ENCODE measurements at regions not wholly inside any gene's neighbourhood (a gene's known extent, or its start where the extent isn't known, plus 50 kb on each side); places are given as distances from the start of the nearest gene placed in this dataset.

DNA sequence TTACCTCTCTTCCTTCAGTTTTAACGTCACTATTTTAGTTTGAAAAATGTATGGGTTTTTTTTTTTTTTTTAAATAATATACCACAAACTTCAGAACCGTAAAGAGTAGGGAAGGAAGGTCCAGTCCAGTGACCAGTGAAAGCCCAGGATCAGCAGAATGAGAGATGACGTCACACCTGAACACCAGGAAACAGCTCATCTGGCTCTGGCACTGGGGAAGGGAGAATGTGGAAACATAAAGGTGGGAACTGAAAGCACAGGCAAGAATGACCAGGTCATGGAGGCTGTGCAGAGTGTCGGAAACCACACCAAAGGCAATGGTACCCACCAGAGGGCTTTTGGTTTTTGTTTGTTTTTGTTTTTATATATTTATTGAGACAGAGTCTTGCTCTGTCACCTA, 141.2 kb downstream of the DHX15 start (continued):
- no peak for TF ChIP-seq SMAD1 (IDR thresholded peaks at IDR 0.05; ENCODE audit: low read depth, low read length, partially characterized antibody)
- no peak for TF ChIP-seq MTA1 (IDR thresholded peaks at IDR 0.05; ENCODE audit: borderline replicate concordance)
- TF ChIP-seq ATF7 (IDR thresholded peaks at IDR 0.05) = peak; percentile 64; the same call in 1 of the 2 replicates
- TF ChIP-seq CREM (IDR thresholded peaks at IDR 0.05; ENCODE audit: low read depth) = 0 out of 2 replicates have a peak, but pooled peaks have one; percentile 38
- TF ChIP-seq TAF7 (tag; IDR thresholded peaks at IDR 0.05) = no peak
- TF ChIP-seq BDP1 (IDR thresholded peaks at IDR 0.05; ENCODE audit: insufficient read depth, insufficient read length) = no peak
- TF ChIP-seq, protein P1, sequence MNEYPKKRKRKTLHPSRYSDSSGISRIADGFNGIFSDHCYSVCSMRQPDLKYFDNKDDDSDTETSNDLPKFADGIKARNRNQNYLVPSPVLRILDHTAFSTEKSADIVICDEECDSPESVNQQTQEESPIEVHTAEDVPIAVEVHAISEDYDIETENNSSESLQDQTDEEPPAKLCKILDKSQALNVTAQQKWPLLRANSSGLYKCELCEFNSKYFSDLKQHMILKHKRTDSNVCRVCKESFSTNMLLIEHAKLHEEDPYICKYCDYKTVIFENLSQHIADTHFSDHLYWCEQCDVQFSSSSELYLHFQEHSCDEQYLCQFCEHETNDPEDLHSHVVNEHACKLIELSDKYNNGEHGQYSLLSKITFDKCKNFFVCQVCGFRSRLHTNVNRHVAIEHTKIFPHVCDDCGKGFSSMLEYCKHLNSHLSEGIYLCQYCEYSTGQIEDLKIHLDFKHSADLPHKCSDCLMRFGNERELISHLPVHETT (CRISPR knock-in tag; conservative IDR thresholded peaks at IDR 0.05 in 1 of 2, IDR thresholded peaks at IDR 0.05 in 1 of 2) = no peak
- TF ChIP-seq ZNF707 (CRISPR knock-in tag; conservative IDR thresholded peaks at IDR 0.05) = no peak
- no peak for TF ChIP-seq ILK (tag; IDR thresholded peaks at IDR 0.05; ENCODE audit: borderline replicate concordance, low read depth)
- no peak for TF ChIP-seq ZSCAN29 (IDR thresholded peaks at IDR 0.05)
- no peak for TF ChIP-seq ATF1 (CRISPR knock-in tag; IDR thresholded peaks at IDR 0.05)
- TF ChIP-seq ATF1 (tag; IDR thresholded peaks at IDR 0.05) = peak; percentile 48
- TF ChIP-seq PCBP2 (IDR thresholded peaks at IDR 0.05; ENCODE audit: low read depth, low read length, poor library complexity, severe bottlenecking) = no peak
- TF ChIP-seq XRCC4 (IDR thresholded peaks at IDR 0.05; ENCODE audit: extremely low read depth, insufficient read depth, insufficient read length) = no peak
- TF ChIP-seq SRSF3 (IDR thresholded peaks at IDR 0.05; ENCODE audit: insufficient read depth, low read length) = no peak
- TF ChIP-seq ERF (CRISPR knock-in tag; IDR thresholded peaks at IDR 0.05) = no peak
- TF ChIP-seq ZC3H8 (IDR thresholded peaks at IDR 0.05) = no peak
